ENCODE measurements at regions not wholly inside any gene's neighbourhood (a gene's known extent, or its start where the extent isn't known, plus 50 kb on each side); places are given as distances from the start of the nearest gene placed in this dataset.

DNA sequence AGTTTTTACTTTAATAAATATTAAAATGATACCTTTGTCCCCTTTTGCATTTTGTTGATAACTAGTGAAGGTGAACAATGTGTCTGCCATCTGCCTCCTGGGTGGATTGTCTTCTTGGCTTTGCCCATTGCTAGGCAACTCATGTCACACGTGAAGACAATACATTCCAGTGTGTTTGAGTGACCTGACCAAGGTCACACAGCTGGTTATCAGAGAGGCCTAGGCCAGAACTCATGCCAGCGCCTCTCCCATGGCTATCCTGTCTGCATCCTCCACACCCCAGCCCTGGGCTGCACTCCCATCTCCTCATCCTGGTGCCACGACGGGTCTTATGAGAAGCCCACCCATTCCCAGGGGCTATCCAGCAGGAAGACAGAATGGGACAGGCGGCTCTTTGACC lies 108.7 kb downstream of the PLCE1 start:
- no peak for DNase-seq (ENCODE audit: extremely low spot score)
- TF ChIP-seq, protein P1, sequence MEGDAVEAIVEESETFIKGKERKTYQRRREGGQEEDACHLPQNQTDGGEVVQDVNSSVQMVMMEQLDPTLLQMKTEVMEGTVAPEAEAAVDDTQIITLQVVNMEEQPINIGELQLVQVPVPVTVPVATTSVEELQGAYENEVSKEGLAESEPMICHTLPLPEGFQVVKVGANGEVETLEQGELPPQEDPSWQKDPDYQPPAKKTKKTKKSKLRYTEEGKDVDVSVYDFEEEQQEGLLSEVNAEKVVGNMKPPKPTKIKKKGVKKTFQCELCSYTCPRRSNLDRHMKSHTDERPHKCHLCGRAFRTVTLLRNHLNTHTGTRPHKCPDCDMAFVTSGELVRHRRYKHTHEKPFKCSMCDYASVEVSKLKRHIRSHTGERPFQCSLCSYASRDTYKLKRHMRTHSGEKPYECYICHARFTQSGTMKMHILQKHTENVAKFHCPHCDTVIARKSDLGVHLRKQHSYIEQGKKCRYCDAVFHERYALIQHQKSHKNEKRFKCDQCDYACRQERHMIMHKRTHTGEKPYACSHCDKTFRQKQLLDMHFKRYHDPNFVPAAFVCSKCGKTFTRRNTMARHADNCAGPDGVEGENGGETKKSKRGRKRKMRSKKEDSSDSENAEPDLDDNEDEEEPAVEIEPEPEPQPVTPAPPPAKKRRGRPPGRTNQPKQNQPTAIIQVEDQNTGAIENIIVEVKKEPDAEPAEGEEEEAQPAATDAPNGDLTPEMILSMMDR (IDR thresholded peaks at IDR 0.05; ENCODE audit: control extremely low read depth, extremely low read depth, low read depth, missing control alignments): no peak
- ChIA-PET POLR2A (no interaction called here), CTCF (interaction anchor here (1.4 kb wide), 1 partner anchor 22 kb away, joined by 3 read pairs; no protein-coding TSS in a partner anchor)

DNA sequence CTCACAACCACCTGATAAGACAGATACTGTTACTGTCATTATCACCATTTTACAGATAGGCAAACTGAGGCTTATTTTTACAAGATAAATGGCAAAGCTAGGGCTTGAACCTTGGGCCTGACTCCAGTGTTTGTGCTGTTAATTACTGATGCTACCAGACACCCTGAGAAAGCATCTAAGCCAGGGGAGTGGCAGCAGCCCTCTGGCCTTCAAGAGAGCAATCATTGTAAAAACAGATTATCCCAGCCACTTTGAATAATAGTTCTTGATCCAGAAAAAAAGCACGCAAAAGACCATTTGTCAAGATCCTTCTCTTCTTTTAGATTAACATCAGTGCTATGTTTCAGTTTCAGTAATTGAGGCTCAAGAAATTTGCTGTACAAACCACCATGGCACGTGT lies 109.5 kb downstream of the PLCE1 start:
- CTCF ChIA-PET: interaction anchor here (1.4 kb wide), 1 partner anchor 23 kb away, joined by 3 read pairs; no protein-coding TSS in a partner anchor
- no peak for DNase-seq (ENCODE audit: extremely low spot score)
- POLR2A ChIA-PET: no interaction called here
- TF ChIP-seq, protein P1 (IDR thresholded peaks at IDR 0.05; ENCODE audit: control extremely low read depth, extremely low read depth, low read depth, missing control alignments): no peak

DNA sequence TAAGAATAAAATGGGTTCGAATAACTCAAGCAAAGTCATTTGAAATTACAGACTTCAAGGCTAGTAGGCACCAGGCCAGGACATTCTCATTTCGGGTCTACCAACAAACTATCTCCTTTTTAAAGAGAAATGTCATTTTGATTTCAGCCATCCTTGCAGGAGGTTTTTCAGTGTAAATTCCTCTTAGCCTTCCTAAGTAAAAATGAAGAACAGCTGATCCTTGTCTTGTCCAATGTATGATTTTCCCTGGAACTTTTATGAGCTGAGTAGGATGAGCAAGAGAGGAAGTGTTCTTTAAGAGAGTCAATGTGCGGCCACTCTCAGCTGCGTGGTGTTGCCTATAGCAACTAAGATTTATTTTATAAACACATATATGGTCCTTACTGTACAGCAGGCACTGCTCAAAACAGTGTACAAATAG lies 110.1 kb downstream of the PLCE1 start:
- TF ChIP-seq, protein P1 (IDR thresholded peaks at IDR 0.05; ENCODE audit: control extremely low read depth, extremely low read depth, low read depth, missing control alignments): no peak
- CTCF ChIA-PET: interaction anchor here (1.2 to 2.7 kb wide), 3 partner anchors 11 to 216 kb away, joined by 3 to 6 read pairs (median 3); no protein-coding TSS in a partner anchor
- DNase-seq (ENCODE audit: extremely low spot score): no peak
- POLR2A ChIA-PET: no interaction called here

DNA sequence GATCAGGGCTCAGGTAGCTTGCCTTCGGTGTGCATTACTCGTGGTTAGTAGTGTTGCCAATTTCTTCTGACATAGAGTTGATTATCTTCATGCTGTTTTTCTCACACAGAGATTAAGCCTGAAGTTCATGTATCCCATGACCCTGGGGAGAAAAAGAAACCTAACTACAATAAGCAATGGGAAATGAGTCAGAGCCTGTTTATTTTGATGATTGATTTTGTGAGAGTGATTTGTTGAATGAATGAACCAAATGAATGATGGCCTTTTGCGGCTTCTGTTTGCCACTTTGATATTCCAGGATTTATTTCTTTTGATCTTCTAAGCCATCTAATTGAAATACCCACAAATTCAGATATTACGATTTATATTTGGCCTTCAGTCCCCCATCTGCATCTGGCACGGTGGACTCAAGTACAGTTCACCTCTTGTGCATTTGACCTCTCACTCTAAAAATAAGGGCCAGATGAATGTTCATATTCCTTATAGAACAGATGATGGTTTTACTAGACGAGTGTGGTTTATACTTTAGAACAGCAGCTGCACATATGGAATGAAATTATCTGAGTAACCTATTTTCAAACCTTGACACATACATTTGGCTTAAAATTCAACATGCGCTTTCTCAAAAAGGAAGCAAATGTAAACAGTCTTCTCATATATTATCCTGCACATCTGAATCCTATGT lies 110.7 kb downstream of the PLCE1 start:
- CTCF ChIA-PET: interaction anchor here (1.2 to 2.7 kb wide), 2 partner anchors 11 to 215 kb away, joined by 3 to 6 read pairs; no protein-coding TSS in a partner anchor
- POLR2A ChIA-PET: no interaction called here
- DNase-seq (ENCODE audit: extremely low spot score): no peak
- TF ChIP-seq, protein P1 (IDR thresholded peaks at IDR 0.05; ENCODE audit: control extremely low read depth, extremely low read depth, low read depth, missing control alignments): no peak

DNA sequence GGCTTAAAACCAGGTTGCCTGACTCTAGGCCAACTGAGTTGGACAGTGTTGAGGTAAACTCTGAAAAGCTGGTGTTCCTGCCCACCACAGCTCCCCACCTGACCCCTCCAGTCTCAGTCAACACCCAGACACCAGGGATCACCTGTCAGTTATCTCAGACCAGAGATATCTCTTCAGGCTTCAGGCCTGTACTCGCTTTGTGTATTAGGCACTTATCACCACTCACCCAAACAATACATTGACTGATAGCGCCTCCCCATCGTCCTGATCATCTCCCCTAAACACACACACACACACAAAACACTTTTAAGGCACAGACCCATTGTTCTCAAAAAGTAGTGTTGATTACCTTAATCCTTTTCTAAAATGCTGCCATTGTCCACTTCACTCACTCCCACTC lies 111.5 kb downstream of the PLCE1 start:
- TF ChIP-seq, protein P1 (IDR thresholded peaks at IDR 0.05; ENCODE audit: control extremely low read depth, extremely low read depth, low read depth, missing control alignments): no peak
- CTCF ChIA-PET: interaction anchor here (0.9 to 2.7 kb wide), 3 partner anchors 12 to 215 kb away, joined by 3 to 6 read pairs (median 3); no protein-coding TSS in a partner anchor
- POLR2A ChIA-PET: no interaction called here
- no peak for DNase-seq (ENCODE audit: extremely low spot score)

DNA sequence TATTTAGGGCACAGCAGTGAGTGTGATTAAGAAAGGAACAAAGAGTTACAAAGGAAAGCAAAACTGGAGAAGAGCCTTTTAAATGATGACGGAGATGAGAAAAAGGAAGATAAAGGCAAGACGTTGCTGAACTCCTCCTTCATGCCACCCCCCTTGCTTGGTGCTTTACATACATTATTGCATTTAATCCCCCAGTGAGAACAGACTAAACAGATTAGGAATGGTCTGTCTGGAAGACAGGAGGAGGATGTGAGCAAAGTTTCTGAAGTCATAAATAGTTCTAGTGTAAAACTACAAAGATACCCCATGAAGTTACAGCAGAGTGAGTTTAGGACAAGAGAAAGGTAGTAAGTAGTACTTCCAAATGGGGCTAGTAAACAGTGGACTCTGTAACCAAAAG lies 113.5 kb downstream of the PLCE1 start:
- CTCF ChIA-PET: interaction anchor here (1.6 kb wide), 1 partner anchor 11 kb away, joined by 3 read pairs; no protein-coding TSS in a partner anchor
- POLR2A ChIA-PET: no interaction called here
- DNase-seq (ENCODE audit: extremely low spot score): no peak
- TF ChIP-seq, protein P1 (IDR thresholded peaks at IDR 0.05; ENCODE audit: control extremely low read depth, extremely low read depth, low read depth, missing control alignments): no peak

All from GM10248 (cell line).